CD4-positive, alpha-beta T cell (primary cell): ENCODE measurements at regions not wholly inside any gene's neighbourhood (a gene's known extent, or its start where the extent isn't known, plus 50 kb on each side); places are given as distances from the start of the nearest gene placed in this dataset.

Experiments
- ATAC-seq: fragments of 200-7000 bp; cut with Tn5 transposase; one replicate; pipeline ENCODE4 v1.10.0; 2022; ENCODE audit warnings: mild to moderate bottlenecking; ENCODE audit not compliant: poor library complexity
- CTCF ChIA-PET: fragments of 350-600 bp; sonication (Branson Sonifier 250); formaldehyde crosslinking; loops from one replicate; lab custom pipeline; 2021; ENCODE audit warnings: antibody characterized with exemption, inconsistent platforms; lab: Charles Lee
- POLR2A ChIA-PET: fragments of 350-600 bp; sonication (Branson Sonifier 250); formaldehyde crosslinking; loops from one replicate; lab custom pipeline; 2021; ENCODE audit warnings: antibody characterized with exemption, inconsistent platforms; lab: Charles Lee
- DNase-seq, 14 experiments: peaks; one replicate each; pipeline ENCODE4 v3.0.0-alpha.2; 2013 to 2020; ENCODE audit warnings: mixed read lengths in 2 of 14
- H3K27ac ChIP-seq, 2 donors: one replicate each; pipeline versions ENCODE4 v1.5.1 to v1.7.0; 2013; ENCODE audit warnings: low read length in 2 of 2, low read depth in 1 of 2, mild to moderate bottlenecking in 1 of 2
- H3K27me3 ChIP-seq, 2 experiments: 1 replicate in 1 of 2; 2 replicates in 1 of 2; pipeline versions ENCODE4 v1.6.1 to v1.7.0; 2013; ENCODE audit warnings: low read length in 2 of 2, control low read depth in 1 of 2, mild to moderate bottlenecking in 1 of 2, moderate library complexity in 1 of 2; ENCODE audit not compliant: insufficient read depth in 2 of 2, control insufficient read depth in 1 of 2
- H3K36me3 ChIP-seq: one replicate; pipeline ENCODE4 v1.6.1; 2013; ENCODE audit warnings: low read length, control low read depth; ENCODE audit not compliant: insufficient read depth
- H3K4me1 ChIP-seq: one replicate; pipeline ENCODE4 v1.6.1; 2013; ENCODE audit warnings: low read length, control low read depth; ENCODE audit not compliant: insufficient read depth
- H3K4me3 ChIP-seq: one replicate; pipeline ENCODE4 v1.5.1; 2013; ENCODE audit warnings: mild to moderate bottlenecking, low read length, moderate library complexity
- H3K9me3 ChIP-seq, 2 experiments: 1 replicate in 1 of 2; 2 replicates in 1 of 2; pipeline versions ENCODE4 v1.6.1 to v1.7.0; 2013; ENCODE audit warnings: low read length in 2 of 2, mild to moderate bottlenecking in 2 of 2, control low read depth in 1 of 2, moderate library complexity in 1 of 2; ENCODE audit not compliant: control insufficient read depth in 1 of 2, insufficient read depth in 1 of 2
- H3K27ac Mint-ChIP-seq: one replicate; pipeline ENCODE4 v1.8.0; 2020; ENCODE audit warnings: mixed read lengths
- H3K27me3 Mint-ChIP-seq: one replicate; pipeline ENCODE4 v1.8.0; 2021; ENCODE audit warnings: mixed read lengths
- H3K36me3 Mint-ChIP-seq: one replicate; pipeline ENCODE4 v1.8.0; 2021; ENCODE audit warnings: low read depth, mixed read lengths
- H3K4me1 Mint-ChIP-seq: one replicate; pipeline ENCODE4 v1.8.0; 2021; ENCODE audit warnings: low read depth, mixed read lengths
- H3K4me3 Mint-ChIP-seq: one replicate; pipeline ENCODE4 v1.8.0; 2020; ENCODE audit warnings: mild to moderate bottlenecking, mixed read lengths
- H3K9me3 Mint-ChIP-seq: one replicate; pipeline ENCODE4 v1.8.0; 2020; ENCODE audit warnings: mixed read lengths
- CTCF ChIP-seq: fragments of 200-600 bp; IDR thresholded peaks from one replicate; pipeline ENCODE4 v1.8.0; 2022; ENCODE audit warnings: antibody characterized with exemption, mild to moderate bottlenecking
- intact Hi-C, 2 experiments: fragments of 100-400 bp; cut with DNase I in 1 of 2; cut with micrococcal nuclease in 1 of 2; formaldehyde crosslinking; loops; one replicate each; pipeline versions ENCODE4 v1.15.1 to v1.9.0; 2023 to 2025; cut with DNase I, micrococcal nuclease

GRCh38 chr1:115527746-115528145 is 114.0 kb upstream of the VANGL1 start:
- H3K4me1 ChIP-seq = no peaks in the 10 kb centered on the region
- no peaks in the 10 kb centered on the region for H3K36me3 ChIP-seq
- H3K9me3 ChIP-seq = no peaks in the 10 kb centered on the region
- TF ChIP-seq CTCF = no peak
- H3K4me3 ChIP-seq = no peak overlapping the region
- no peaks in the 10 kb centered on the region for H3K4me1 Mint-ChIP-seq
- no peak overlapping the region for H3K27ac ChIP-seq
- ChIA-PET CTCF (no interaction called here), POLR2A (no interaction called here)
- no peaks in the 10 kb centered on the region for H3K27me3 Mint-ChIP-seq
- intact Hi-C loops = no loop called here
- ATAC-seq (no peak), DNase-seq (no peak)
- peaks cover 0 to 3% of the 10 kb centered on the region in 2 experiments for H3K27me3 ChIP-seq
- no peak overlapping the region for H3K4me3 Mint-ChIP-seq
- H3K9me3 Mint-ChIP-seq = no peaks in the 10 kb centered on the region
- no peak overlapping the region for H3K27ac Mint-ChIP-seq
- H3K36me3 Mint-ChIP-seq = no peaks in the 10 kb centered on the region

- Mint-ChIP-seq H3K9me3 (no peaks in the 10 kb centered on the region), H3K4me1 (no peaks in the 10 kb centered on the region), H3K27me3 (no peaks in the 10 kb centered on the region), H3K36me3 (no peaks in the 10 kb centered on the region), H3K27ac (no peak overlapping the region), H3K4me3 (no peak overlapping the region)
- H3K27me3 ChIP-seq = peaks cover 0 to 3% of the 10 kb centered on the region in 2 experiments
- H3K36me3 ChIP-seq = no peaks in the 10 kb centered on the region
- DNase-seq = no peak
- POLR2A ChIA-PET = no interaction called here
- ATAC-seq = no peak
- intact Hi-C loops = no loop called here
- H3K9me3 ChIP-seq = no peaks in the 10 kb centered on the region
- CTCF ChIA-PET = no interaction called here
- H3K27ac ChIP-seq = no peak overlapping the region
- TF ChIP-seq CTCF = no peak
- H3K4me1 ChIP-seq = no peaks in the 10 kb centered on the region
- H3K4me3 ChIP-seq = no peak overlapping the region
These were observed 114.9 kb upstream of the VANGL1 start for GRCh38 chr1:115526900-115527299.

- ATAC-seq = no peak
- peaks cover 0 to 3% of the 10 kb centered on the region in 2 experiments for H3K27me3 ChIP-seq
- Mint-ChIP-seq H3K27ac (no peak overlapping the region), H3K27me3 (peaks cover 13% of the 10 kb centered on the region), H3K9me3 (no peaks in the 10 kb centered on the region), H3K36me3 (no peaks in the 10 kb centered on the region), H3K4me1 (no peaks in the 10 kb centered on the region), H3K4me3 (no peak overlapping the region)
- H3K27ac ChIP-seq = no peak overlapping the region
- ChIA-PET CTCF (no interaction called here), POLR2A (no interaction called here)
- TF ChIP-seq CTCF = no peak
- H3K4me1 ChIP-seq = no peaks in the 10 kb centered on the region
- H3K4me3 ChIP-seq = no peak overlapping the region
- no peaks in the 10 kb centered on the region for H3K36me3 ChIP-seq
- no peaks in the 10 kb centered on the region for H3K9me3 ChIP-seq
- intact Hi-C loops = no loop called here
- no peak for DNase-seq
These were observed 117.5 kb upstream of the VANGL1 start for GRCh38 chr1:115524236-115524635.
